HG02970 (cell line): ENCODE measurements at regions not wholly inside any gene's neighbourhood (a gene's known extent, or its start where the extent isn't known, plus 50 kb on each side); places are given as distances from the start of the nearest gene placed in this dataset.
"Not testable (repeated sequence)": the region's sequence is repeated elsewhere in the genome, so short reads cannot be mapped to it uniquely, and the experiment has no call there.

Experiments used
- ATAC-seq: cut with Tn5 transposase; IDR thresholded peaks from one replicate; pipeline ENCODE4 v1.9.1; 2021; ENCODE audit warnings: mild to moderate bottlenecking, moderate library complexity, moderate number of reproducible peaks; ENCODE audit not compliant: unreplicated experiment, low FRiP score

DNA sequence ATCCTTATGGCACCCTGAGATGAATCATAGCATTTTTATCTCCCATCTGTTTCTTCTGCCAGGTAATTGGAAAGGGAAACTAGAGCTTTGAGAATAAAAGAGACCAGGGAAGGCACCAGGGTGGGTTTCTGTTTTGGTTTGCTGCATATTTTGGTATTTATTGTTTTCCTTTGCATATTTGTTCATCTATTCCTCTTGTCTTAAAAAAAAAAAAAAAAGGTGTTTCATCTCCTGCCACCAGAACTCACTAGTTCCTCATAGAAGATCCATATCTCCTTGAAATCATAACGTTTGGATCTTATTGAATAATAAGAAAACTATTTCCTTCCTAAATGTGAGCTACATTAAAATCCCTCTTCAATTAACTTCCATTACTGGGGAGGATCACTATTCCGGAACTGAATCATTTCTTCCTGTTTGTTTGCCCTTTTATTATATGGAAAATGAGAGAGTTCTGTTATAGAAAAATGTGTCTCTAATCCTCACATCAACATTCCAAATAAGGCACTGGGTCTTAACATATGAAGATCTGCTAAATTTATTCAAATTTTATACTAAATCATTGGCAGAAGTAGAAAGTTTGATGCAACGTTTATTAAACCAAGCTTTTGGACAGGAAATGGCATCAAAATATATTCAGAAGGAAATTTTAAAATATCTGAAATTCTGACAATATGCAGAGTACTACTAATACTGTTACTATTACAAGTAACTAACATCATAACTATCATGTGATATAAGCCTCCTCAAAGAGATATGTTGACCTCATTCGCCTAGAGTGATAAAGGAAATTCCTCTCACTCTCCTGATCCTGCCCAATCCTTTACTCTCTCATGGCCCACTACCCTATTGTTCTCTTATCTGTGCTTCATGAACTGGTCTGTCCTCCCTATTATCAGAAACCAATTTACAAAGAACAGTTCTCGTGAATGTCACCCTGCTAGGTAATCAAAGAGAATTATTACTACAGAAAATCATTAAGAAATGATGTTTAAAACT lies 229.4 kb upstream of the RSPO3 start:
- no peak for ATAC-seq

GRCh38 chr6:126890055-126890454 lies 228.4 kb upstream of the RSPO3 start:
- ATAC-seq = no peak

DNA sequence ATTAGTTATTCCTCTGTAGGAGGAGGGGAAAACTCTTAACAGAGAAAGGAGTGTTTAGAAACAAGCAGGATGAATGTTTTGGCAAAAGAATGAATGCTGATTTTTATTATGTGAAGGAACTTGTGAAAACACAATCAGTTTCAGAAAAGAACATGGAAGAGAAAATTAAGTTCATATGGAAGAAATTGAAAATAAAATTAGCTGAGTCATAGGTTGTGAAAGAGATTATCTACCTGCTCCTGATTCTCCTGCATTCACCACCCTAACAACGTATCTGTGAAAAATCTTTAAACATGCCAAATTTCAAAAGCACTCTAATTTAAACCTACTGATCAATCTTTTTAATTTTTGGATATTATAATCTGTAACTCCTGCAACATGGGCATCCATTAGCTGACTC lies 227.3 kb upstream of the RSPO3 start:
- no peak for ATAC-seq

- not testable (repeated sequence) for ATAC-seq
These were observed 225.6 kb upstream of the RSPO3 start for GRCh38 chr6:126892869-126893268.

DNA sequence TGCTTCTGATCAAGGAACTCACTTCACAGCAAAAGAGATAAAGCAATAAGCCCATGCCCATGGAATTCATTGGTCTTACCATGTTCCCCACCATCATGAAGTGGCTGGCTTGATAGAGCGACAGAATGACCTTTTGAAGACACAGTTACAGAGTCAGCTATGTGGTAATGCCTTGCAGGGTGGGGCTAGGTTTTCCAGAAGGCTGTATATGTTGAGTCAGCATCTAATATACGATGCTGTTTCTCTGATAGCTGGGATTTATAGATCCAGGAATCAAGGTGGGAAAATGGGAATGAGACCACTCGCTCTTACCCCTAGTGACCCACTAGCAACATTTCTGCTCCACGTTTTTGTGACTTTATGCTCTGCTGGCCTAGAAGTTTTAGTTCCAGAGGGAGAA lies 220.7 kb upstream of the RSPO3 start:
- ATAC-seq = no peak

- ATAC-seq = no peak
These were observed 214.3 kb upstream of the RSPO3 start for GRCh38 chr6:126904176-126904575.

DNA sequence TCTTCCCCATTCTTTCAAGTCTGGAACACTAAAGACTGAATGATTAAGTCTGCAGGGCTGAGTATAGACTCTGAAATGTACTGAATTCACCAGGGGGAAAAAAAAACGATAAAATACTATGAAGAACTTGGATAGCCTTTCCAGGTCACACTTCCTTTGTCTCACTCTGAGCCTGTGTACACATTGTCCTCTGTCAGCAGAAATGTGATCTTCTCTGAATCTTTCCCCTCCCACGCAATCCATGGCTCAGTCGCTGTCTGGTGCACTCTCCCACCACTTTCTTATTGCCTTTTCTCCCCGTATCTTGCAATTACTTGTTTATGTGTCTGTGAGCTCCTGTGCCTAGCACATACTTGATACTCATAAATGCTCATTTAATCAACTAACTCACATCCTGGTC lies 212.6 kb upstream of the RSPO3 start:
- no peak for ATAC-seq

- ATAC-seq = no peak
These were observed 211.2 kb upstream of the RSPO3 start for GRCh38 chr6:126907312-126907711.

DNA sequence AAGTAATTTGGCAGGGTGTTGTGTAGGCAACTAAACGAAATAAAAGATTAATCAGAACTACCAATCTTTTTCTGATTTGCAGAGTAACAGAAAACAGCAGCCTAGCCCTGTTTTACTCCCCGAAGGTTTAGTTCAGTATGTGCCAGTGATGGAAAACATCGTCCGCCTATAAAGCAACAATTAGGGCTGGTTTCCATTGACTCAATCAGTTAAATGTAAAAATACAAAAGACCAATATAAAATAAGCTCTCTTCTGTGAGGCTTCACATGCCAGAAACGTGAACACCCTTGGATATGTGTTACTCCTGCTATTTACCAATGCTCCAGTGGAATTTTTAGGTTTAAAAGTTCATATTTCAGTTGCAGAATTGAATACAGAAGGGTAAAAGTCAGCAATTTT lies 210.5 kb upstream of the RSPO3 start:
- ATAC-seq = no peak

DNA sequence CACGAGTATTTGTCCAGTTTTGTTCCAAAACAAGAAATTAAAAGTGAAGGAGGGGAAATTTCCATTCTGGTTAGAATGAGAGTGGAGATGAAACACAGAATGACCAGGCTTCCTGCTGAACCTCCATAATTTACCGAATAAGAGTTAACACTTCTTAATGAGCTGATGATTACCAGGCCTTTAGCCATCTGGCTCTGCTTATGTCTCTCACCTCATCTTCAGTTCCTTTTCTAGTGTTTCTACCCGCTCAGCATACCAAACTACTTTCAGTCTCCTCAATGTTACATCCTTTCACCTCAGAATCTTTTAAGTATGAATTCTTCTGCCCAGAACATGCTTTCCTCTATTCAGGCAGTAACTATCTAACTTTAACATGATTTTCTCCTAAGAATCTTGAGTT lies 209.0 kb upstream of the RSPO3 start:
- ATAC-seq = no peak

DNA sequence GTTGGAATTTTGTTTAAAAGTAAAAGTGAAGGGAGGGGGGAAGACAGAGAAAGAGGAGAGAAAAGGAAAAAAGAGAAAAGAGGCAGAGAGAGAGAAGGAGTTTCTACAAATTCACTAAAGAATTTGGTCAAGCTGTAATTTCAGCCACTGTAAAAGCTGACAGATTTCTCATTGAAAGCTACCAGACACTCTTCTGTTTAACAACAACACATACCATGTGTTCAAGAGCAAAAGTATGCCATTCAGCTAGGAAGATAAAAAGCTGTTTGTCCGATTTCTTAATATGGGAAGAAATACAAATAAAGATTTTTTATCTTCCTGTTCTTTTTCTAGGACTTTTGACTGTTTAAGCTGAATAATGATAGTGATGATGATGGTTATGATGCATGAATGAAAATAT lies 204.8 kb upstream of the RSPO3 start:
- no peak for ATAC-seq

- no peak for ATAC-seq
These were observed 204.3 kb upstream of the RSPO3 start for GRCh38 chr6:126914172-126914571.

- no peak for ATAC-seq
These were observed 203.7 kb upstream of the RSPO3 start for GRCh38 chr6:126914801-126915200.

- ATAC-seq = no peak
These were observed 198.5 kb upstream of the RSPO3 start for GRCh38 chr6:126919947-126920346.

GRCh38 chr6:126923807-126924206 lies 194.7 kb upstream of the RSPO3 start:
- ATAC-seq = no peak

- ATAC-seq = no peak
These were observed 191.5 kb upstream of the RSPO3 start for GRCh38 chr6:126926926-126927325.

DNA sequence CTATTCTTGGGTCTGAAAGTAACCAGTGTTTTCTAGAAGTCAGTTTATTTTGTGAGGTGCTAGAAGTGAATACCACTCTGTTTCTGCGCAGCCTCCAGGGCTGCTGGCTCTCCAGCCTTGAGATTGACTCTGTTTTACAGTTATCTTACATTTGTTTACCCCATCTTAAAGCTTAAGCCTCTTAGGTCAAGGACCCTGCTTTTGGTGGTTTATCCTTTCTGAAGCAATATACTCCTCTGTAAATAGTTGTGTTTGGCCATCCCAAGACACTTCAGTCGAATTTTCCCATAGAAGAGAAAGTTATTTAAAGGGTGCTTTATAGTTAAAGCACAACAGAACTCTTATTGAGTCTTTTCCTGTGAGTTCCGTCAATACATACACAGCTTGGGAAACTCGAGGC lies 190.6 kb upstream of the RSPO3 start:
- no peak for ATAC-seq

- ATAC-seq = no peak
These were observed 181.0 kb upstream of the RSPO3 start for GRCh38 chr6:126937426-126937825.

GRCh38 chr6:126939784-126940183 lies 178.7 kb upstream of the RSPO3 start:
- ATAC-seq = no peak

DNA sequence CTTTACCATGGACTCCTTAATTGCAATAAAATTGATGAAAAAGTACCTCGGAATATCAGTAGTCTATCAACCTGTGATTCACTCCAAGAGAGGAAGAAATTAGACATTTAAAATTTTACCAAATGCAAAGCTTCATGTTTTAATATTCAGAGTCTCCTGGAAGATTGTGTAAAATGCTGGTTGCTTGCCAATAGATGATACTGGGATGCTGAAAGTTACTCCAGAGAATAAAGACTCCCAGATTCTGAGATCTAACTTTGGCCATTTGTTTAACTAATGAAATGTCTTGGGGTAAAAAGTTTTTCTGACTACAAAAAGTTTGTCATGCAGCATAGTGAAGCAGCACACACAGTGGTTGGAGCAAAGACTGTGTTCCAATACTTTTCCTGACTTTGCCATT lies 176.7 kb upstream of the RSPO3 start:
- no peak for ATAC-seq

DNA sequence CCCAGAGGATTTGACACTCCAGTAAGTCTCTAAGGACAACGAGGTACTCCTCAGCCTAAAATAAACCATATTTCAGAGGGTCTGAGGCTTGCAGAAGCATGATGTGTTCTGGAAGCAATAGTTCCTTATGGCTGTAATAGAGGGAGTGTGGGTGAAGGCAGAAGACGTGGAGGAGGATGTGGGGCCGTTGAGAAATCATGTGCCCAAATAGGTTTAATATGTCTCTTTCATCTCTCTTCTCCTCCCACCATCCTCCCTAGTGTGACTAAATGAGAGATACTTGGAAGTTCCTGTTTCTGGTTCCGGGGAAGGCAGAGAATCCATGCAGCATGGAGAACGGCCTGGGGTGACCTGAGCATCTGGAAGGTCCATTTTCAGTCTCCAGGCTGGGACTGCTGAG lies 174.0 kb upstream of the RSPO3 start:
- no peak for ATAC-seq

DNA sequence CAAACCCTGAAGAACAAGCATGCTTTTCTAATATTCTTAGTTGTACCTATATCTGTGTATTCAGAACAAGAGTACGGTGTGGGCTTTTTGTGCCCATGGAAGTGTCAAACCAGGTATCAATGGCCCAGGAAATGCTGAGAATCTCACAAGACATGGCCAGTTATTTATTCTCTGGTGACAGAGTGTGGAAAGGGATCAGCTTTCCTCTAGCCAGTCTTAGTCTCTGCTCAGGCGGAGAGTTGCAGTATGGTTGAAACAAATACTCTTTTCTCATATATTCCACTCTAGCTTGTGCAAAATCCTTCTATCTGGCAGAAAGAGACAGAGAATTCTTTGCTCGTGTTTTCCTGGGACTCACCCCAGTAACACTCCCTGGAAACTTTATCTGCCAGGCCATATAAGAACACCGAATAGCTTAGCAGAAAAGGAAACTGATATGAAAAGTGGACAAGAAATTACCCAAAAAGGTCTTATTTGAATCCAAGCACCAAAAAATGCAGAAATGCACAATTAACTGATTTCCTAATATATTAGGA lies 173.3 kb upstream of the RSPO3 start:
- no peak for ATAC-seq
